ENCODE measurements at regions not wholly inside any gene's neighbourhood (a gene's known extent, or its start where the extent isn't known, plus 50 kb on each side); places are given as distances from the start of the nearest gene placed in this dataset.

GRCh38 chr5:15243301-15244020, 256.5 kb upstream of the FBXL7 start:
- Histone ChIP-seq H3K9me3 (replicated peaks; ENCODE audit: control insufficient read depth, insufficient read depth, low read length) (no peaks in the 10 kb centered on the region), H3K9me1 (replicated peaks; ENCODE audit: control insufficient read depth, extremely low read depth, insufficient read depth, low read length) (no peaks in the 10 kb centered on the region), H3K4me1 (ENCODE audit: control insufficient read depth, extremely low read depth, insufficient read depth, low read length) (no peaks in the 10 kb centered on the region), H4K20me1 (replicated peaks; ENCODE audit: control insufficient read depth, extremely low read depth, insufficient read depth, low read length) (no peaks in the 10 kb centered on the region), H3K27ac (ENCODE audit: insufficient read depth, low read depth, low read length) (no peak overlapping the region), H3K79me2 (ENCODE audit: control insufficient read depth, insufficient read depth, low read length) (no peaks in the 10 kb centered on the region), H3K4me2 (ENCODE audit: insufficient read depth, low read length) (no peak overlapping the region), H2AFZ (ENCODE audit: low read depth, low read length) (no peak overlapping the region), H3K36me3 (ENCODE audit: control insufficient read depth in 2 of 2, extremely low read depth in 1 of 2, insufficient read depth in 2 of 2, low read length in 2 of 2) (no peaks in the 10 kb centered on the region), H3K27me3 (ENCODE audit: control insufficient read depth in 2 of 2, insufficient read depth in 2 of 2, low read length in 2 of 2) (peaks cover 8 to 9% of the 10 kb centered on the region in 2 experiments), H3K9ac (replicated peaks; ENCODE audit: extremely low read depth, insufficient read depth, low read length) (no peak overlapping the region), H3K4me3 (replicated peaks in 1 of 3; ENCODE audit: insufficient read depth in 1 of 3, low read depth in 1 of 3, low read length in 3 of 3) (no peak overlapping the region)
- DNase-seq (ENCODE audit: low read depth, low spot score) = no peak
- BruUV-seq (replicated peaks) = no TSS peak
- TF ChIP-seq GATA2 (IDR thresholded peaks at IDR 0.05; ENCODE audit: insufficient read depth, insufficient read length, low read depth, low read length) = no peak
- no peak for TF ChIP-seq POLR2AphosphoS5 (IDR thresholded peaks at IDR 0.05; ENCODE audit: insufficient read depth, low read depth, low read length)
- no peak for TF ChIP-seq FOS (IDR thresholded peaks at IDR 0.05; ENCODE audit: borderline replicate concordance, insufficient read depth, low read length)
- TF ChIP-seq POLR2A (IDR thresholded peaks at IDR 0.05; ENCODE audit: low read depth, low read length) = no peak
- no peak for TF ChIP-seq JUN (IDR thresholded peaks at IDR 0.05; ENCODE audit: borderline replicate concordance, insufficient read depth, insufficient read length, low read depth)
- no peak for TF ChIP-seq MAX (IDR thresholded peaks at IDR 0.05; ENCODE audit: insufficient read depth, insufficient read length)
- ChIA-PET POLR2A (no interaction called here), CTCF (no interaction called here)
- FAIRE-seq = no peak
- intact Hi-C loops (cut with micrococcal nuclease) = no loop called here
- dilution Hi-C loops (cut with MboI; ENCODE audit: extremely low pct_ligation_motif_present, low sequenced_read_pairs) = no loop called here

- H3K27ac ChIP-seq (ENCODE audit: insufficient read depth, low read depth, low read length) = no peak overlapping the region
- H2AFZ ChIP-seq (ENCODE audit: low read depth, low read length) = no peak overlapping the region
- TF ChIP-seq MAX (IDR thresholded peaks at IDR 0.05; ENCODE audit: insufficient read depth, insufficient read length) = no peak
- ChIA-PET POLR2A (no interaction called here), CTCF (no interaction called here)
- H3K4me2 ChIP-seq (ENCODE audit: insufficient read depth, low read length) = no peak overlapping the region
- H3K9me3 ChIP-seq (replicated peaks; ENCODE audit: control insufficient read depth, insufficient read depth, low read length) = no peaks in the 10 kb centered on the region
- no peak overlapping the region for H3K4me3 ChIP-seq (replicated peaks in 1 of 3; ENCODE audit: insufficient read depth in 1 of 3, low read depth in 1 of 3, low read length in 3 of 3)
- no peaks in the 10 kb centered on the region for H3K79me2 ChIP-seq (ENCODE audit: control insufficient read depth, insufficient read depth, low read length)
- intact Hi-C loops (cut with micrococcal nuclease) = no loop called here
- no peaks in the 10 kb centered on the region for H3K4me1 ChIP-seq (ENCODE audit: control insufficient read depth, extremely low read depth, insufficient read depth, low read length)
- DNase-seq (ENCODE audit: low read depth, low spot score) (no peak), FAIRE-seq (no peak)
- BruUV-seq (replicated peaks) = no TSS peak
- no peak overlapping the region for H3K9ac ChIP-seq (replicated peaks; ENCODE audit: extremely low read depth, insufficient read depth, low read length)
- H3K27me3 ChIP-seq (ENCODE audit: control insufficient read depth in 2 of 2, insufficient read depth in 2 of 2, low read length in 2 of 2) = peaks cover 8 to 11% of the 10 kb centered on the region in 2 experiments
- dilution Hi-C loops (cut with MboI; ENCODE audit: extremely low pct_ligation_motif_present, low sequenced_read_pairs) = no loop called here
- H4K20me1 ChIP-seq (replicated peaks; ENCODE audit: control insufficient read depth, extremely low read depth, insufficient read depth, low read length) = no peaks in the 10 kb centered on the region
- H3K9me1 ChIP-seq (replicated peaks; ENCODE audit: control insufficient read depth, extremely low read depth, insufficient read depth, low read length) = no peaks in the 10 kb centered on the region
- H3K36me3 ChIP-seq (ENCODE audit: control insufficient read depth in 2 of 2, extremely low read depth in 1 of 2, insufficient read depth in 2 of 2, low read length in 2 of 2) = no peaks in the 10 kb centered on the region
These were observed 258.7 kb upstream of the FBXL7 start for GRCh38 chr5:15241216-15241821.

Data from endothelial cell of umbilical vein (primary cell).